Fibroblast of lung (primary cell): ENCODE measurements at regions not wholly inside any gene's neighbourhood (a gene's known extent, or its start where the extent isn't known, plus 50 kb on each side); places are given as distances from the start of the nearest gene placed in this dataset.

Experiments used
- DNase-seq, 2 donors: peaks; one replicate each; pipeline versions ENCODE4 v3.0.0 to v3.0.0-alpha.2; 2010; ENCODE audit warnings: low read depth in 2 of 2
- H2AFZ ChIP-seq: 2 replicates; pipeline ENCODE4 v1.5.1; 2012; ENCODE audit warnings: low read length, control low read depth, inconsistent platforms
- H3K27ac ChIP-seq: 2 replicates; pipeline ENCODE4 v1.5.1; 2011; ENCODE audit warnings: low read length, control low read depth; ENCODE audit not compliant: insufficient read depth
- H3K27me3 ChIP-seq: 2 replicates; pipeline ENCODE4 v1.5.1; 2011; ENCODE audit warnings: mild to moderate bottlenecking, low read length; ENCODE audit not compliant: control insufficient read depth, insufficient read depth
- H3K36me3 ChIP-seq: 2 replicates; pipeline ENCODE4 v1.5.1; 2011; ENCODE audit warnings: low read length; ENCODE audit not compliant: control insufficient read depth, insufficient read depth
- H3K4me1 ChIP-seq: 2 replicates; pipeline ENCODE4 v1.5.1; 2011; ENCODE audit warnings: low read length; ENCODE audit not compliant: control insufficient read depth, insufficient read depth; ENCODE audit errors: extremely low read depth
- H3K4me2 ChIP-seq: 2 replicates; pipeline ENCODE4 v1.5.1; 2011; ENCODE audit warnings: low read length, control low read depth; ENCODE audit not compliant: insufficient read depth; ENCODE audit errors: extremely low read depth
- H3K4me3 ChIP-seq, 4 experiments: fragments of 200-600 bp in 1 of 4; sonication (generic) in 1 of 4; replicated peaks in 1 of 4; 2 replicates each; pipeline ENCODE4 v1.5.1; 2011 to 2016; ENCODE audit warnings: low read length in 4 of 4, low read depth in 3 of 4, mild to moderate bottlenecking in 3 of 4, control low read depth in 2 of 4, inconsistent platforms in 1 of 4, mixed read lengths in 1 of 4; ENCODE audit not compliant: insufficient read depth in 1 of 4; ENCODE audit errors: control extremely low read depth in 1 of 4
- H3K79me2 ChIP-seq: 2 replicates; pipeline ENCODE4 v1.5.1; 2012; ENCODE audit warnings: mild to moderate bottlenecking, low read length, inconsistent platforms; ENCODE audit not compliant: control insufficient read depth, insufficient read depth
- H3K9ac ChIP-seq: 2 replicates; pipeline ENCODE4 v1.5.1; 2011; ENCODE audit warnings: mild to moderate bottlenecking, low read length, control low read depth; ENCODE audit not compliant: insufficient read depth
- H3K9me3 ChIP-seq: 2 replicates; pipeline ENCODE4 v1.5.1; 2012; ENCODE audit warnings: low read depth, low read length; ENCODE audit not compliant: control insufficient read depth, insufficient read depth
- H4K20me1 ChIP-seq: 2 replicates; pipeline ENCODE4 v1.5.1; 2011; ENCODE audit warnings: low read length; ENCODE audit not compliant: control insufficient read depth, insufficient read depth; ENCODE audit errors: extremely low read depth
- CTCF ChIP-seq, 2 donors: IDR thresholded peaks in 1 of 2; conservative IDR thresholded peaks in 1 of 2; 1 replicate in 1 of 2; 2 replicates in 1 of 2; pipeline ENCODE4 v1.5.1; 2011 to 2012; ENCODE audit warnings: low read length in 2 of 2, control low read depth in 1 of 2, inconsistent platforms in 1 of 2, low read depth in 1 of 2, mild to moderate bottlenecking in 1 of 2
- EZH2 ChIP-seq: IDR thresholded peaks from 2 replicates; pipeline ENCODE4 v1.5.1; 2012; ENCODE audit warnings: low read length, control low read depth, mild to moderate bottlenecking; ENCODE audit errors: missing control alignments

GRCh38 chr4:132383571-132384199 is 765.4 kb upstream of the PCDH10 start:
- peak in 1 of 2 donors; percentile 28 for DNase-seq
- H3K9ac ChIP-seq = no peak overlapping the region
- no peaks in the 10 kb centered on the region for H3K4me1 ChIP-seq
- TF ChIP-seq CTCF (conservative IDR thresholded peaks at IDR 0.05 in 1 of 2, IDR thresholded peaks at IDR 0.05 in 1 of 2; ENCODE audit: low read depth in 1 of 2, low read length in 2 of 2) (no peak), EZH2 (no peak)
- no peak overlapping the region for H3K27ac ChIP-seq
- no peak overlapping the region for H3K4me2 ChIP-seq
- no peaks in the 10 kb centered on the region for H4K20me1 ChIP-seq
- no peaks in the 10 kb centered on the region for H3K36me3 ChIP-seq
- no peak overlapping the region for H3K4me3 ChIP-seq
- H3K9me3 ChIP-seq = no peaks in the 10 kb centered on the region
- H3K27me3 ChIP-seq = no peaks in the 10 kb centered on the region
- no peaks in the 10 kb centered on the region for H3K79me2 ChIP-seq
- no peak overlapping the region for H2AFZ ChIP-seq

- Histone ChIP-seq H3K4me3 (no peak overlapping the region), H2AFZ (no peak overlapping the region), H3K27ac (no peak overlapping the region), H3K36me3 (no peaks in the 10 kb centered on the region), H3K27me3 (no peaks in the 10 kb centered on the region), H3K4me2 (no peak overlapping the region), H3K4me1 (no peaks in the 10 kb centered on the region), H4K20me1 (no peaks in the 10 kb centered on the region), H3K79me2 (no peaks in the 10 kb centered on the region), H3K9ac (no peak overlapping the region), H3K9me3 (no peaks in the 10 kb centered on the region)
- TF ChIP-seq EZH2 (no peak), CTCF (conservative IDR thresholded peaks at IDR 0.05 in 1 of 2, IDR thresholded peaks at IDR 0.05 in 1 of 2; ENCODE audit: low read depth in 1 of 2, low read length in 2 of 2) (no peak)
- peak in 1 of 2 donors; percentile 34 for DNase-seq
Observed at GRCh38 chr4:132384709-132385108, 764.4 kb upstream of the PCDH10 start.

GRCh38 chr4:132386130-132386529 is 763.0 kb upstream of the PCDH10 start:
- H3K36me3 ChIP-seq = no peaks in the 10 kb centered on the region
- no peaks in the 10 kb centered on the region for H3K4me1 ChIP-seq
- no peaks in the 10 kb centered on the region for H3K27me3 ChIP-seq
- H4K20me1 ChIP-seq = no peaks in the 10 kb centered on the region
- H3K4me2 ChIP-seq = no peak overlapping the region
- TF ChIP-seq EZH2 (no peak), CTCF (conservative IDR thresholded peaks at IDR 0.05 in 1 of 2, IDR thresholded peaks at IDR 0.05 in 1 of 2; ENCODE audit: low read depth in 1 of 2, low read length in 2 of 2) (no peak)
- no peaks in the 10 kb centered on the region for H3K79me2 ChIP-seq
- no peak overlapping the region for H3K4me3 ChIP-seq
- H3K27ac ChIP-seq = no peak overlapping the region
- H3K9me3 ChIP-seq = no peaks in the 10 kb centered on the region
- H3K9ac ChIP-seq = no peak overlapping the region
- no peak overlapping the region for H2AFZ ChIP-seq
- no peak for DNase-seq
